ENCODE measurements at regions not wholly inside any gene's neighbourhood (a gene's known extent, or its start where the extent isn't known, plus 50 kb on each side); places are given as distances from the start of the nearest gene placed in this dataset.

DNA sequence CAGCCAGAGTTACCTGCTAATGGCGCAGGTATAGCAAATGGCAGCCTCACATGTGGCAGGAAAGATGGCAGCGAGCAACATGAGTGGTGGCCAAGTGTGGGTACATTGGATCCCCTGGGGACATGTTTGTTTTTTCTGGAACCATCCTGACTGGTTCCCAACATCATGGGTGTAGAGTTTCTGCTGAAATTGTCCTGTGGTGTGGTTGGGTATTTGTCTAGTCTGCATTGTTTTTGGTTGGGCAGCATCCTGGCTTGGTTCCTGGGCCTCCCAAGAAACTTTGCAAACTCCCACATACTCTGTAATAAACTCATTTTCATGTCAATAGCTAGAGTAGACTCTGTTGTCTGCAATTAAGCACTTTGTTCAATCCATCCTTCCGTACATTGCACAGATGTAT lies 282.6 kb downstream of the CDC5L start:
- no peaks in the 10 kb centered on the region for H3K4me1 ChIP-seq (ENCODE audit: control insufficient read depth in 1 of 2, insufficient read depth in 1 of 2, low read depth in 1 of 2, low read length in 1 of 2)
- TF ChIP-seq, protein P1, sequence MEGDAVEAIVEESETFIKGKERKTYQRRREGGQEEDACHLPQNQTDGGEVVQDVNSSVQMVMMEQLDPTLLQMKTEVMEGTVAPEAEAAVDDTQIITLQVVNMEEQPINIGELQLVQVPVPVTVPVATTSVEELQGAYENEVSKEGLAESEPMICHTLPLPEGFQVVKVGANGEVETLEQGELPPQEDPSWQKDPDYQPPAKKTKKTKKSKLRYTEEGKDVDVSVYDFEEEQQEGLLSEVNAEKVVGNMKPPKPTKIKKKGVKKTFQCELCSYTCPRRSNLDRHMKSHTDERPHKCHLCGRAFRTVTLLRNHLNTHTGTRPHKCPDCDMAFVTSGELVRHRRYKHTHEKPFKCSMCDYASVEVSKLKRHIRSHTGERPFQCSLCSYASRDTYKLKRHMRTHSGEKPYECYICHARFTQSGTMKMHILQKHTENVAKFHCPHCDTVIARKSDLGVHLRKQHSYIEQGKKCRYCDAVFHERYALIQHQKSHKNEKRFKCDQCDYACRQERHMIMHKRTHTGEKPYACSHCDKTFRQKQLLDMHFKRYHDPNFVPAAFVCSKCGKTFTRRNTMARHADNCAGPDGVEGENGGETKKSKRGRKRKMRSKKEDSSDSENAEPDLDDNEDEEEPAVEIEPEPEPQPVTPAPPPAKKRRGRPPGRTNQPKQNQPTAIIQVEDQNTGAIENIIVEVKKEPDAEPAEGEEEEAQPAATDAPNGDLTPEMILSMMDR (IDR thresholded peaks at IDR 0.05), result no peak
- H3K27ac ChIP-seq, result no peak overlapping the region
- peaks cover 12% of the 10 kb centered on the region for H3K27me3 ChIP-seq
- no peak overlapping the region for H3K4me3 ChIP-seq (ENCODE audit: low read depth in 1 of 2, low read length in 1 of 2)
- H3K36me3 ChIP-seq, result no peaks in the 10 kb centered on the region
- H3K9me3 ChIP-seq, result no peaks in the 10 kb centered on the region

DNA sequence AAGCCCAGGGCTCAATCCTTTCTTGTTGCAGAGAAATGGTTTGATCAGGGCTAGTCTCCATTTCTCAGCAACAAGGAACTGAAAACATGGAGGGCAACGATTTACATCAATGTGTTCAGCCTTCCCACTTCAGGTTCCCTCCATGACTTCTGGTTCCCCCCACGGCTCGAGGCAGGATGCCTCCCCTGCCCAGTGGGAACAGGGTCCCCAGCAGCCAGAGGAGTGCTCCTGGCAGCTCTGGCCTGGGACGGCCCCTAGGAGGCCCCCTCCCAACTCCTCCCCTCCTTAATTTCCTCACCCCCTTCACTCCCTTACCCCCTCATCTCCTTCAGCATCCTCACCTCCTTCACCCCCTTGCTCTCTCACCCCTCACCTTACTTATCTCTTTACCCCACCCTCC lies 283.8 kb downstream of the CDC5L start:
- Histone ChIP-seq H3K36me3 (no peaks in the 10 kb centered on the region), H3K27ac (no peak overlapping the region), H3K27me3 (peaks cover 12% of the 10 kb centered on the region), H3K4me3 (ENCODE audit: low read depth in 1 of 2, low read length in 1 of 2) (no peak overlapping the region), H3K9me3 (no peaks in the 10 kb centered on the region), H3K4me1 (ENCODE audit: control insufficient read depth in 1 of 2, insufficient read depth in 1 of 2, low read depth in 1 of 2, low read length in 1 of 2) (no peaks in the 10 kb centered on the region)
- TF ChIP-seq, protein P1 (IDR thresholded peaks at IDR 0.05), result no peak

DNA sequence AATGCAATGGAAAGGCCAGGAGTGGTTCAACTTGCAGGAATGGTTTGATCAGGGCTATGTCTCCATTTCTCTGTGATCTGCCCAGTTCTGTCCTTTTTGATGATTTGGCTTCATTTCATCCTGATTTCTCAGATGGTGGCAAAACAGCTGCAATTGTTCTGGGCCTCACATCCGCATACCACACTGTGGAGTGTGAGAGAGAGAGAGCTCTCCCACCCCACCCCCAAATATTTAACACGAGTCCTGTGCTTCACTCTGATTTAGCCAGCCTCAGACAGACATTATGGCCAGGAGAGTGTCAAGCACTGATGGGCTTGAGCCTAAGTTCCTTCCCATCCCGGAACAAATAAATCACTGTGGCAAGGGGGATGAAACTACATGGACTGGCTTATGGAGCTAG lies 284.6 kb downstream of the CDC5L start:
- Histone ChIP-seq H3K36me3 (no peaks in the 10 kb centered on the region), H3K27me3 (peaks cover 12% of the 10 kb centered on the region), H3K4me1 (ENCODE audit: control insufficient read depth in 1 of 2, insufficient read depth in 1 of 2, low read depth in 1 of 2, low read length in 1 of 2) (no peaks in the 10 kb centered on the region), H3K9me3 (no peaks in the 10 kb centered on the region), H3K27ac (no peak overlapping the region), H3K4me3 (ENCODE audit: low read depth in 1 of 2, low read length in 1 of 2) (no peak overlapping the region)
- TF ChIP-seq, protein P1 (IDR thresholded peaks at IDR 0.05), result no peak

DNA sequence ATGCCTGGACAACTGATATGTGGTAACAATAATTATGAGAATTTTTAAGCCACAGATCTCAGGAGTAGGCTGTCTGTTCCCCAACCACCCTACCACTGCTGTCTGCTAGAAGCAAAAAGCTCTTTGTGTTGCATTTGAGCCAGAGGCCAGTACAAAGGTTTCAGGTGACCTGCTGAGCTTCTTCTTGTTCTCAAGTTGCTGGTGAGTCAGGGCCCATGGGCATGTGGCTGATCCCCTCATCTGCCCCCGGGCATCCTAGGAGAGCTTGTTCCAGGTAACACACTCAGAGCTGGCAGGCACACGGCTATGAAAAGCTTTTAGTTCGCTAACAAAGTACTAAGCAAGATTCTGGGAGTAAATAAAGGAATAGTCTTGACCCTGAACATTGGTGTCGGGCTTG lies 285.3 kb downstream of the CDC5L start:
- no peaks in the 10 kb centered on the region for H3K9me3 ChIP-seq
- no peak overlapping the region for H3K4me3 ChIP-seq (ENCODE audit: low read depth in 1 of 2, low read length in 1 of 2)
- TF ChIP-seq, protein P1 (IDR thresholded peaks at IDR 0.05), result no peak
- H3K27me3 ChIP-seq, result peaks cover 12% of the 10 kb centered on the region
- H3K4me1 ChIP-seq (ENCODE audit: control insufficient read depth in 1 of 2, insufficient read depth in 1 of 2, low read depth in 1 of 2, low read length in 1 of 2), result no peaks in the 10 kb centered on the region
- H3K27ac ChIP-seq, result no peak overlapping the region
- H3K36me3 ChIP-seq, result no peaks in the 10 kb centered on the region

DNA sequence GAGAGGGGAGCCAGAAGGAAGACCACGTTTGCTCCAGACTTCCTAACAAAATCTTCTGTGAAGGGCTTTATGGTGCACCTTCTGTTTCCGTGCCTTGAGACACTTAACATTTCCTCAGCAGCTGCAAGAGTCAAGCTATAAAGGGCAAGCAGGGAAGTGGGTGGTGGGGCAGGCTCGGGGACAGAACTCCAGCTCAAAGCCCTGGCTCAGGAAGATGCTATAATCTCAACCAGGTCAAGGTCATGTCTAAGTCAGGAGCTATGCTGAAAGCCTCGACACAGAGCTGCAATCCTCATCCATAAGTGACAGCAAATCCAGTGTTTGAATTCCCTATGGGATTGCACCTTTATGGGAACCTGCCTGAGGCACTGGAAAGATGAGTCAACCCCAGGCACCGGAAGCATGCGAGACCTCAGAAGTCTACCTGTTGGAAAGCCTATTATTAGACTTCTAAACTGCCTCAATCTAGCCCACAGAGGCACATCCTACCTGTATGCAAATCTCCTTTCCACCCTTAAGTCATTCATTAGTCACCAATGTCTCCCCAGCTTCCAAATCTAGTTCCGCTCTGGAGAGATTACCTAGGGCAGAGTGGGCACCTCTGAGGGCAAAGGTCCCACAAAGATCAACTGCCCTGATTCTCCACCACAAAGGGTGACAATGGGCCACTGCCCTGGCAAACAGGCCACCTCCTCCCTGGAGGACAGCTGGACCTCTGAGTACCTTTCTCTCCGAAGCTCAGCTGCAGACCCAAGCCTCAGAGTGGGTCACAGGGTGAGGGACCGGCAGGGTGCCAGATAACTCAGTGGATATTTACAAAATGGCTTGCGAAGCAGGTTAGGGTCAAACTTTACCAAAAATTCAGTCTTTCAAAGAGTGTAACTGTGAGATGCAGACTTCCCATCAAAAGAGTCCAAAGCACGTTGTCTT lies 287.0 kb downstream of the CDC5L start:
- Histone ChIP-seq H3K27ac (no peak overlapping the region), H3K9me3 (no peaks in the 10 kb centered on the region), H3K4me1 (ENCODE audit: control insufficient read depth in 1 of 2, insufficient read depth in 1 of 2, low read depth in 1 of 2, low read length in 1 of 2) (no peaks in the 10 kb centered on the region), H3K27me3 (peaks cover 12% of the 10 kb centered on the region), H3K36me3 (no peaks in the 10 kb centered on the region), H3K4me3 (ENCODE audit: low read depth in 1 of 2, low read length in 1 of 2) (no peak overlapping the region)
- TF ChIP-seq, protein P1 (IDR thresholded peaks at IDR 0.05), result no peak
